HG03521 (cell line): ENCODE measurements at regions not wholly inside any gene's neighbourhood (a gene's known extent, or its start where the extent isn't known, plus 50 kb on each side); places are given as distances from the start of the nearest gene placed in this dataset.
"Not testable (repeated sequence)": the region's sequence is repeated elsewhere in the genome, so short reads cannot be mapped to it uniquely, and the experiment has no call there.

Experiments
- ATAC-seq: cut with Tn5 transposase; IDR thresholded peaks from one replicate; pipeline ENCODE4 v1.9.1; 2021; ENCODE audit warnings: mild to moderate bottlenecking, moderate library complexity; ENCODE audit not compliant: unreplicated experiment

- no peak for ATAC-seq
Observed at GRCh38 chr5:136563489-136563888, 198.1 kb upstream of the TRPC7 start.

GRCh38 chr5:136560126-136560525 lies 194.8 kb upstream of the TRPC7 start:
- no peak for ATAC-seq

- no peak for ATAC-seq
Observed at GRCh38 chr5:136559651-136560050, 194.3 kb upstream of the TRPC7 start.

- ATAC-seq = not testable (repeated sequence)
Observed at GRCh38 chr5:136547096-136547495, 181.8 kb upstream of the TRPC7 start.

GRCh38 chr5:136546441-136546840 lies 181.1 kb upstream of the TRPC7 start:
- ATAC-seq = not testable (repeated sequence)

GRCh38 chr5:136545031-136545430 lies 179.7 kb upstream of the TRPC7 start:
- not testable (repeated sequence) for ATAC-seq

GRCh38 chr5:136538534-136538933 lies 173.2 kb upstream of the TRPC7 start:
- no peak for ATAC-seq

- no peak for ATAC-seq
Observed at GRCh38 chr5:136529081-136529480, 163.7 kb upstream of the TRPC7 start.

GRCh38 chr5:136528481-136529030 lies 163.2 kb upstream of the TRPC7 start:
- no peak for ATAC-seq

- ATAC-seq = no peak
Observed at GRCh38 chr5:136527311-136527710, 162.0 kb upstream of the TRPC7 start.

GRCh38 chr5:136526791-136527190 lies 161.4 kb upstream of the TRPC7 start:
- no peak for ATAC-seq

GRCh38 chr5:136526021-136526420 lies 160.7 kb upstream of the TRPC7 start:
- ATAC-seq = no peak

- ATAC-seq = no peak
Observed at GRCh38 chr5:136525597-136525996, 160.3 kb upstream of the TRPC7 start.

GRCh38 chr5:136522217-136522956 lies 157.0 kb upstream of the TRPC7 start:
- no peak for ATAC-seq

GRCh38 chr5:136521696-136522095 lies 156.4 kb upstream of the TRPC7 start:
- no peak for ATAC-seq

- ATAC-seq = no peak
Observed at GRCh38 chr5:136518814-136519213, 153.5 kb upstream of the TRPC7 start.

GRCh38 chr5:136518174-136518573 lies 152.8 kb upstream of the TRPC7 start:
- no peak for ATAC-seq

GRCh38 chr5:136517755-136518154 lies 152.4 kb upstream of the TRPC7 start:
- no peak for ATAC-seq

- no peak for ATAC-seq
Observed at GRCh38 chr5:136516637-136517036, 151.3 kb upstream of the TRPC7 start.

GRCh38 chr5:136513430-136513829 lies 148.1 kb upstream of the TRPC7 start:
- no peak for ATAC-seq

- ATAC-seq = no peak
Observed at GRCh38 chr5:136511046-136511445, 145.7 kb upstream of the TRPC7 start.

- no peak for ATAC-seq
Observed at GRCh38 chr5:136510481-136510880, 145.1 kb upstream of the TRPC7 start.

GRCh38 chr5:136506131-136506530 lies 140.8 kb upstream of the TRPC7 start:
- ATAC-seq = no peak
